ENCODE measurements at regions not wholly inside any gene's neighbourhood (a gene's known extent, or its start where the extent isn't known, plus 50 kb on each side); places are given as distances from the start of the nearest gene placed in this dataset.

GRCh38 chr17:13086142-13086769 is 68.4 kb upstream of the ELAC2 start:
- H2AFZ ChIP-seq (ENCODE audit: insufficient read depth, low read depth, low read length, poor library complexity, severe bottlenecking) = no peak overlapping the region
- no peak overlapping the region for H3K4me3 ChIP-seq (ENCODE audit: control extremely low read depth in 1 of 5, extremely low read depth in 1 of 5, insufficient read depth in 1 of 5, low read depth in 2 of 5, low read length in 4 of 5)
- DNase-seq (no peak), ATAC-seq (ENCODE audit: low read depth) (no peak)
- H3K27me3 Mint-ChIP-seq = peaks cover 7% of the 10 kb centered on the region
- no peak overlapping the region for H3K27ac Mint-ChIP-seq
- peaks cover 0 to 26% of the 10 kb centered on the region in 2 donors for H3K4me1 ChIP-seq (ENCODE audit: control insufficient read depth in 2 of 2, insufficient read depth in 2 of 2, low read length in 2 of 2)
- no peak for TF ChIP-seq CTCF (IDR thresholded peaks at IDR 0.05)
- no peak for TF ChIP-seq EZH2 (IDR thresholded peaks at IDR 0.05; ENCODE audit: borderline replicate concordance, insufficient read depth, low read depth, low read length, poor library complexity, severe bottlenecking)
- peaks cover 0 to 3% (median 0%) of the 10 kb centered on the region in 3 donors for H3K9me3 ChIP-seq (ENCODE audit: control extremely low read depth in 1 of 3, control insufficient read depth in 2 of 3, insufficient read depth in 1 of 3, low read length in 2 of 3)
- no peak overlapping the region for H3K4me3 Mint-ChIP-seq
- H3K4me2 ChIP-seq (replicated peaks; ENCODE audit: low read depth, low read length, poor library complexity, severe bottlenecking) = no peak overlapping the region
- no peaks in the 10 kb centered on the region for H3K27me3 ChIP-seq (replicated peaks in 1 of 4; ENCODE audit: control extremely low read depth in 1 of 4, control insufficient read depth in 3 of 4, insufficient read depth in 4 of 4, low read length in 3 of 4)
- POLR2A ChIA-PET = no interaction called here
- H3K4me1 Mint-ChIP-seq = peaks cover 26% of the 10 kb centered on the region
- H4K20me1 ChIP-seq (ENCODE audit: control insufficient read depth, insufficient read depth, low read length, poor library complexity, severe bottlenecking) = no peaks in the 10 kb centered on the region
- no peak overlapping the region for H3K9ac ChIP-seq (ENCODE audit: low read length)
- no peaks in the 10 kb centered on the region for H3K79me2 ChIP-seq (ENCODE audit: control insufficient read depth, insufficient read depth, low read length)
- intact Hi-C loops (cut with micrococcal nuclease) = no loop called here
- CTCF ChIA-PET = no interaction called here
- no peaks in the 10 kb centered on the region for H3K36me3 ChIP-seq (replicated peaks in 1 of 2; ENCODE audit: control extremely low read depth in 1 of 2, control insufficient read depth in 1 of 2, extremely low read depth in 1 of 2, insufficient read depth in 2 of 2, low read length in 1 of 2)
- 87% methylated on average over 9 of the region's 11 CpGs for WGBS (ENCODE audit: insufficient coverage)
- no peak overlapping the region for H3K27ac ChIP-seq (ENCODE audit: low read length in 2 of 2)
- H3K9me3 Mint-ChIP-seq (ENCODE audit: insufficient read depth) = no peaks in the 10 kb centered on the region

DNA sequence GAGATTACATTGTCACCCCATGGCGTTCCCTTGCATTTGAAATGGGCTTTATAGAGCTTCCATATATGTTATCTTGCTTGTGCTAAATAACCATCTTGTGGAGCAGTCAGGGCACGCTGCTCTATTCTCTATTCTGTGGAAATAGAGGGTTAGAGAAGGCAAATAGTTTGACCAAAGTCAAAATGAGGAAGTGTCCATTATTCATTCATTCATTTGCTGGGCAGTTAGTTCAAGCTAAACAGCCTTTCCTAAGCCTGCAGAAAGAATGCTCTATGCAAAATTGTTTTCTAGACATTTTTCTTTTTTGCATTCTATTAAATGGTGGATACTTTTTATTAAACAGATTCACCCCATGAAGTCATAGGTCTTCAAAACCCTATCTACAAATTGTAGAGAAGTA is 67.8 kb upstream of the ELAC2 start:
- no peaks in the 10 kb centered on the region for H3K27me3 ChIP-seq (replicated peaks in 1 of 4; ENCODE audit: control extremely low read depth in 1 of 4, control insufficient read depth in 3 of 4, insufficient read depth in 4 of 4, low read length in 3 of 4)
- H3K27ac Mint-ChIP-seq = peak overlapping the region; percentile 46
- 14% methylated on average over 1 of the region's 2 CpGs for WGBS (ENCODE audit: insufficient coverage)
- DNase-seq (no peak), ATAC-seq (ENCODE audit: low read depth) (no peak)
- H3K9me3 ChIP-seq (ENCODE audit: control extremely low read depth in 1 of 3, control insufficient read depth in 2 of 3, insufficient read depth in 1 of 3, low read length in 2 of 3) = peaks cover 0 to 3% (median 0%) of the 10 kb centered on the region in 3 donors
- H3K36me3 ChIP-seq (replicated peaks in 1 of 2; ENCODE audit: control extremely low read depth in 1 of 2, control insufficient read depth in 1 of 2, extremely low read depth in 1 of 2, insufficient read depth in 2 of 2, low read length in 1 of 2) = no peaks in the 10 kb centered on the region
- peaks cover 4% of the 10 kb centered on the region for H3K27me3 Mint-ChIP-seq
- H3K4me1 Mint-ChIP-seq = peaks cover 26% of the 10 kb centered on the region
- H3K79me2 ChIP-seq (ENCODE audit: control insufficient read depth, insufficient read depth, low read length) = no peaks in the 10 kb centered on the region
- TF ChIP-seq EZH2 (IDR thresholded peaks at IDR 0.05; ENCODE audit: borderline replicate concordance, insufficient read depth, low read depth, low read length, poor library complexity, severe bottlenecking) (no peak), CTCF (IDR thresholded peaks at IDR 0.05) (no peak)
- ChIA-PET CTCF (interaction anchor here (1.5 kb wide), 1 partner anchor 55 kb away, joined by 6 read pairs; no protein-coding TSS in a partner anchor), POLR2A (no interaction called here)
- intact Hi-C loops (cut with micrococcal nuclease) = no loop called here
- H3K4me2 ChIP-seq (replicated peaks; ENCODE audit: low read depth, low read length, poor library complexity, severe bottlenecking) = no peak overlapping the region
- peaks cover 0 to 26% of the 10 kb centered on the region in 2 donors for H3K4me1 ChIP-seq (ENCODE audit: control insufficient read depth in 2 of 2, insufficient read depth in 2 of 2, low read length in 2 of 2)
- H3K4me3 ChIP-seq (ENCODE audit: control extremely low read depth in 1 of 5, extremely low read depth in 1 of 5, insufficient read depth in 1 of 5, low read depth in 2 of 5, low read length in 4 of 5) = no peak overlapping the region
- no peak overlapping the region for H3K27ac ChIP-seq (ENCODE audit: low read length in 2 of 2)
- no peak overlapping the region for H3K4me3 Mint-ChIP-seq
- H2AFZ ChIP-seq (ENCODE audit: insufficient read depth, low read depth, low read length, poor library complexity, severe bottlenecking) = no peak overlapping the region
- H3K9me3 Mint-ChIP-seq (ENCODE audit: insufficient read depth) = no peaks in the 10 kb centered on the region
- no peaks in the 10 kb centered on the region for H4K20me1 ChIP-seq (ENCODE audit: control insufficient read depth, insufficient read depth, low read length, poor library complexity, severe bottlenecking)
- no peak overlapping the region for H3K9ac ChIP-seq (ENCODE audit: low read length)
